ENCODE measurements at regions not wholly inside any gene's neighbourhood (a gene's known extent, or its start where the extent isn't known, plus 50 kb on each side); places are given as distances from the start of the nearest gene placed in this dataset.

- no peaks in the 10 kb centered on the region for H3K36me3 Mint-ChIP-seq
- no peak for ATAC-seq (replicated peaks)
- no peak overlapping the region for H3K27ac Mint-ChIP-seq
- H3K4me3 Mint-ChIP-seq, result no peak overlapping the region
- no peaks in the 10 kb centered on the region for H3K27me3 Mint-ChIP-seq
- H3K9me3 Mint-ChIP-seq, result peaks cover 0 to 3% of the 10 kb centered on the region in 2 donors
- no peak for DNase-seq
- H3K4me1 Mint-ChIP-seq, result peaks cover 0 to 6% of the 10 kb centered on the region in 2 donors
Observed at GRCh38 chr6:6897140-6897539, 210.6 kb upstream of the RREB1 start.

GRCh38 chr6:6900569-6901204 lies 207.1 kb upstream of the RREB1 start:
- no peak overlapping the region for H3K27ac Mint-ChIP-seq
- no peak for ATAC-seq (replicated peaks)
- peaks cover 0 to 5% of the 10 kb centered on the region in 2 donors for H3K27me3 Mint-ChIP-seq
- peaks cover 0 to 6% of the 10 kb centered on the region in 2 donors for H3K4me1 Mint-ChIP-seq
- no peak overlapping the region for H3K4me3 Mint-ChIP-seq
- H3K36me3 Mint-ChIP-seq, result no peaks in the 10 kb centered on the region
- H3K9me3 Mint-ChIP-seq, result peaks cover 0 to 3% of the 10 kb centered on the region in 2 donors
- no peak for DNase-seq

GRCh38 chr6:6901205-6901719 lies 206.5 kb upstream of the RREB1 start:
- Mint-ChIP-seq H3K27me3 (peaks cover 0 to 5% of the 10 kb centered on the region in 2 donors), H3K9me3 (no peaks in the 10 kb centered on the region), H3K4me3 (no peak overlapping the region), H3K27ac (no peak overlapping the region), H3K4me1 (peaks cover 0 to 6% of the 10 kb centered on the region in 2 donors), H3K36me3 (no peaks in the 10 kb centered on the region)
- ATAC-seq (replicated peaks), result no peak
- DNase-seq, result no peak

GRCh38 chr6:6901945-6902344 lies 205.8 kb upstream of the RREB1 start:
- Mint-ChIP-seq H3K36me3 (no peaks in the 10 kb centered on the region), H3K27ac (no peak overlapping the region), H3K9me3 (no peaks in the 10 kb centered on the region), H3K4me1 (peaks cover 0 to 6% of the 10 kb centered on the region in 2 donors), H3K27me3 (peaks cover 0 to 5% of the 10 kb centered on the region in 2 donors), H3K4me3 (no peak overlapping the region)
- DNase-seq, result no peak
- no peak for ATAC-seq (replicated peaks)

- DNase-seq (no peak), ATAC-seq (replicated peaks) (no peak)
- Mint-ChIP-seq H3K4me1 (peaks cover 0 to 6% of the 10 kb centered on the region in 2 donors), H3K36me3 (no peaks in the 10 kb centered on the region), H3K27ac (no peak overlapping the region), H3K9me3 (no peaks in the 10 kb centered on the region), H3K27me3 (peaks cover 5% of the 10 kb centered on the region in 2 donors), H3K4me3 (no peak overlapping the region)
Observed at GRCh38 chr6:6905961-6906518, 201.7 kb upstream of the RREB1 start.

DNA sequence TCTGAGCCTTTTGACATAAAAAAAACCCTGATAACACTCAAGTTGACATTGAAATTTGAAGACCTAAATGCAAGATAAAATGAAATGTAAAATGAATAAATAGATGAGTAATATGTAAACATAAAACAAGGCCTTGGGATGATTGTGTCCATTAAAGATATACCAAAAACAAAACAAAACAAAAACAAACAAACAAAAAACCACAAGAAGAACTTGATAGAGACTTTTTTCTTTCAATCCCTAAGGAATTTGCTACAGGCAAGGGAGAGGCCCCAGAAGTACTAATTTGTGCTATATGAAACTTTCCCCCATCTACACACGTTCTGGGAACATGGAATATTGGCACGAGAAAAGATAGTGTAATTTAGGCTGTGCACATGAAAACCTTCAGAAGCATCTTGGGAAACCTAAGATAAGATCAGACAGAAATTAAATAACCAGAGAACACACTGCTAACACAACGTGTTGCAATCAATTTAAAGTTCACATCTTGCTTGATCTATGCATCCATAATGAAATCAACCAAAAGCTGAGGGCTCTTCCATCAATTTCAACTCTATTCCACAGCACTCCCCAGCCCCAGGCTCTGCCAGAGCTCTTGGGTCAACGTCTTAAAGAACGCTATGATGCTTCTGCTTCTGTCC lies 201.1 kb upstream of the RREB1 start:
- no peak for ATAC-seq (replicated peaks)
- no peaks in the 10 kb centered on the region for H3K36me3 Mint-ChIP-seq
- no peak overlapping the region for H3K27ac Mint-ChIP-seq
- peaks cover 5% of the 10 kb centered on the region in 2 donors for H3K27me3 Mint-ChIP-seq
- no peak for DNase-seq
- no peak overlapping the region for H3K4me3 Mint-ChIP-seq
- no peaks in the 10 kb centered on the region for H3K9me3 Mint-ChIP-seq
- H3K4me1 Mint-ChIP-seq, result no peaks in the 10 kb centered on the region

- Mint-ChIP-seq H3K27ac (no peak overlapping the region), H3K9me3 (no peaks in the 10 kb centered on the region), H3K36me3 (no peaks in the 10 kb centered on the region), H3K27me3 (peaks cover 5% of the 10 kb centered on the region in 2 donors), H3K4me1 (no peaks in the 10 kb centered on the region), H3K4me3 (no peak overlapping the region)
- DNase-seq (no peak), ATAC-seq (replicated peaks) (no peak)
Observed at GRCh38 chr6:6907286-6907685, 200.5 kb upstream of the RREB1 start.

DNA sequence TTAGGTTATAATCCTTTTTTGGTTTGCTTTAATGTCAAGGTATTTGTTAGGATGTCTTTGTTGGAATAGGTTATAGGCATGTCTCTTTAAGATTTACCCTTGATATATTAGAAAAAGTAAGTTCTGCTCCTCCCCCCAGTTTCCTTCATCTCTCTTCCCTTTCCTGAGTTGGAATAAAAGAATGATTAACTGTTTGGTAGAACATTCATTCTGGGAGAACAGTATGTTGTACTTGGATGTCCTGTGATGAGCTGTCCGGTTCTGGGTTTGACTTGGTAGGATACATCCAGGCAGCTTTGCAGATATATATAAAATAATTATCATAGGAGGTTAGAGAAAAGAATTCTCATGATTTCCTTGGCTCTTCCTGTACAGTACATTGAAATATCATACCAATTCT lies 199.6 kb upstream of the RREB1 start:
- DNase-seq (no peak), ATAC-seq (replicated peaks) (no peak)
- H3K27me3 Mint-ChIP-seq, result peaks cover 5% of the 10 kb centered on the region in 2 donors
- no peak overlapping the region for H3K27ac Mint-ChIP-seq
- no peaks in the 10 kb centered on the region for H3K36me3 Mint-ChIP-seq
- no peaks in the 10 kb centered on the region for H3K4me1 Mint-ChIP-seq
- H3K9me3 Mint-ChIP-seq, result no peaks in the 10 kb centered on the region
- H3K4me3 Mint-ChIP-seq, result no peak overlapping the region

GRCh38 chr6:6909111-6909510 lies 198.7 kb upstream of the RREB1 start:
- Mint-ChIP-seq H3K27ac (no peak overlapping the region), H3K27me3 (peaks cover 0 to 5% of the 10 kb centered on the region in 2 donors), H3K9me3 (no peaks in the 10 kb centered on the region), H3K4me1 (no peaks in the 10 kb centered on the region), H3K4me3 (no peak overlapping the region), H3K36me3 (no peaks in the 10 kb centered on the region)
- DNase-seq (no peak), ATAC-seq (replicated peaks) (no peak)

DNA sequence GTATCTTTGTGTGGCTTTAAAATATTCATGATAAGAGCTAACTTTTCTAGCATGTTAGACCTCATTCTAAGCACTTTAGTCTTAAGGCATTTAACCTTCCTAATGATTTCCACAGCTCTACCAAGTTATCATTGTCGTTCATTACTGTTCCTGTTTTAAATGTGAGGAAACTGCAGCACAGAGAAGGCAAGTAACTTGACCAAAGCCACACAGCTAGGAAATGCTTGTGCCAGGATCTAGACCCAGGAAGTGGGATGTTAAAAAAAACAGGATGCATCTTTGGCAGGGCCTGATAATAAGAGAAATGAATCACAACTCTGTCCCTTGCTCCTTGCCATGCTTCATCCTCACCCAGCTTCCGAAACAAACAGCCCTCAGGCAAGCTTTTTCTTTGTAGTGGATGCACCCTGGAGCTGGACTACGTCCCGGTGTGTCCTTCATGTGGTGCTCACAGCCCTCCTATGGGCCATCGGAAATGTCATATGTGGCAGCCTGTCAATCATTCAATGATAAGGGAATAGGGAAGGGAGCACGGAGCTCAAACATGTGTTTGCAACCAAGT lies 196.9 kb upstream of the RREB1 start:
- Mint-ChIP-seq H3K27ac (no peak overlapping the region), H3K9me3 (no peaks in the 10 kb centered on the region), H3K4me3 (no peak overlapping the region), H3K36me3 (no peaks in the 10 kb centered on the region), H3K27me3 (peaks cover 0 to 5% of the 10 kb centered on the region in 2 donors), H3K4me1 (peaks cover 0 to 4% of the 10 kb centered on the region in 2 donors)
- ATAC-seq (replicated peaks) (no peak), DNase-seq (no peak)

GRCh38 chr6:6911391-6911790 lies 196.4 kb upstream of the RREB1 start:
- H3K27ac Mint-ChIP-seq, result no peak overlapping the region
- ATAC-seq (replicated peaks) (no peak), DNase-seq (no peak)
- H3K36me3 Mint-ChIP-seq, result no peaks in the 10 kb centered on the region
- peaks cover 4 to 10% of the 10 kb centered on the region in 2 donors for H3K4me1 Mint-ChIP-seq
- no peaks in the 10 kb centered on the region for H3K9me3 Mint-ChIP-seq
- H3K27me3 Mint-ChIP-seq, result peaks cover 0 to 5% of the 10 kb centered on the region in 2 donors
- no peak overlapping the region for H3K4me3 Mint-ChIP-seq

- Mint-ChIP-seq H3K4me3 (no peak overlapping the region), H3K9me3 (no peaks in the 10 kb centered on the region), H3K36me3 (no peaks in the 10 kb centered on the region), H3K4me1 (peaks cover 7 to 16% of the 10 kb centered on the region in 2 donors), H3K27ac (no peak overlapping the region), H3K27me3 (peaks cover 0 to 5% of the 10 kb centered on the region in 2 donors)
- ATAC-seq (replicated peaks) (no peak), DNase-seq (no peak)
Observed at GRCh38 chr6:6912817-6913744, 194.7 kb upstream of the RREB1 start.

- no peak overlapping the region for H3K4me3 Mint-ChIP-seq
- no peak for DNase-seq
- H3K9me3 Mint-ChIP-seq, result no peaks in the 10 kb centered on the region
- H3K36me3 Mint-ChIP-seq, result no peaks in the 10 kb centered on the region
- peak in 1 of 2 donors; percentile 32 for ATAC-seq (replicated peaks)
- H3K27ac Mint-ChIP-seq, result no peak overlapping the region
- H3K4me1 Mint-ChIP-seq, result peaks cover 10 to 24% of the 10 kb centered on the region in 2 donors
- H3K27me3 Mint-ChIP-seq, result peaks cover 3 to 4% of the 10 kb centered on the region in 2 donors
Observed at GRCh38 chr6:6915219-6915618, 192.5 kb upstream of the RREB1 start.

All from stimulated activated naive B cell treated with anti-CD40 and anti-IgM and Interleukin-4, amounts not matched to agents 10 μg/mL and 1 μg/mL and 100 μg/mL, for 72 hours (primary cell).